ENCODE measurements at regions not wholly inside any gene's neighbourhood (a gene's known extent, or its start where the extent isn't known, plus 50 kb on each side); places are given as distances from the start of the nearest gene placed in this dataset.
"Not testable (repeated sequence)": the region's sequence is repeated elsewhere in the genome, so short reads cannot be mapped to it uniquely, and the experiment has no call there.

DNA sequence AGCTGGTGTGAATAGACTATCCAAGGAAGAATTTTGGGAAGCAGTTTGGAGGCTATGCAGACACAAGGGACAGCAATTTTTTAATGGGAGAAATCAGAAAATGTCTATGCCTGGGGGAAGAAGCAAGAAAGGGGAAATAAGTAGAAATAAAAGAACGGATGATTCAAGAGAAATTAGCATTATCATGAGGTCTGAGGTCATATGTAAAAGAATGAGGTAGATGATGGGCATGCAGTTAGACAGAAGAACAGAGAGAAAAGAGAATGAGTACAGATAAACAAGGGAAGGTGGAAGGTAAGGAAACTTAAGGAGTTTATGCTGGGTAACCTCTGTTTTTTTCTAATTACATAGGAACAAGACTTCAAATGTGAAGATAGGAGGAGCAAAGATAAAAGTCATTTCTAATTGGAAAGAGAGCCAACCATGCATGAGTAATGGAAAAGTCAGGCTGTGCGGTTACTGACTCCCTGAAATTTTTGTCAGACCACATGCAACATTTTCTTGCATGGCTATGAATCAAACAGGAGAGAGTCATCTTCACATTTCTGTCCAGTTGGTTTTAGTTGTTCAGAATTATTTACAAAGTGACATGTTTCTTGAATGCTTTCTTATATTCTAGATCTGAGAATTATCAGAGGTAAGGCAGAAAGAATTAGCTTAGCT lies 101.0 kb upstream of the PIK3R1 start:
- FAIRE-seq, result no peak

DNA sequence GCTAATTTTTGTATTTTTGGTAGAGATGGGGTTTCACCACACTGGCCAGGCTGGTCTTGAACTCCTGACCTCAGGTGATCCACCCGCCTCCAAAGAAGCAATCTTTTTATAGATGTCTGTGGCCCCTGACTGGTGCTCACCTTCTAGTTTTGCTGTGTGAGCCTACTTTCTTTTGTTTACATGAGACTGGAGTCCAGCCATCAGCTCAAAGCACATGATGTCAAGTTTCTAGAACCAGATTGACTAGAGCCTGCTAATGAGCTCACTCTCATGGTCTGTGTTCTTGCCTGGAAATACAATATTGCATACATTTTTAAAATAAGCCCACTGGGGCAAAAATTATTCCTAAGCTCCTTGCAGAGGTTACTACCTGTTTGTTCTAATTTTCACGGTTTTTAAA lies 102.9 kb upstream of the PIK3R1 start:
- FAIRE-seq, result no peak

DNA sequence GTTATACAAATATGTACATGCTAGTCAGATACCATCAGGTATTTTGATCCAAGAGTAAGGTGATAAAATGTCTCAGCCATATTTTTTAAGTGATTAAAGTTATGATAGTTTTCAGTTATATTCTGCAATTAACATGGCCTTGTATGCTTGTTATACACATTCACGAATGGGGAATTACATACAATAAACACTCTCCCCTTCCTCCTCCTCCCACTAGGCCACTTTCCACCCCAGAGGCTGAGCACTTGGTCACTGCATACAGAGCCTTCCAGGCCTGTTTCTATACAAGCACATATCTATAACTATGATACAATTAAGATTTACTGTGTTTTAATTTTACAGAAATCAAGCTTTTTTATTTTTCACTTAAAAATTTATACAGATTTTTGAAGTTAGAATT lies 104.7 kb upstream of the PIK3R1 start:
- FAIRE-seq, result no peak

DNA sequence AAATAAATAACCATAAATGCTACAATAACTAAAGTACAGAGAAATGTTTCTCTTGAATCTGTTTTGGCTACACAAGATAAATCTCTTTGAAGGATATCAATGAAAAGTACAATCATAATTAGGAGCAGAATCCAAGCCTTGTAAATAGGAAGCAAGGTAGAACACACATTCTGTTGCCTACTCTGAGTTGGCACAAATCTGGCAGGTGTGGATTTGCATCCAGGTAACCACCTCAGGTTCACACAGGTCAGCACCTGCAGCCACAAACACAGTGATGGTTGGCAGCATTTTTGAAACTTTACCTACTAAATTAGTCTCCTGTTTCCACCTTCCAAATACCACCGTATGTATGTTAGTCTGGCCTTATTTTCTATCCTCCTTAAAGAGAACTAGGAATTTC lies 105.3 kb upstream of the PIK3R1 start:
- no peak for FAIRE-seq

DNA sequence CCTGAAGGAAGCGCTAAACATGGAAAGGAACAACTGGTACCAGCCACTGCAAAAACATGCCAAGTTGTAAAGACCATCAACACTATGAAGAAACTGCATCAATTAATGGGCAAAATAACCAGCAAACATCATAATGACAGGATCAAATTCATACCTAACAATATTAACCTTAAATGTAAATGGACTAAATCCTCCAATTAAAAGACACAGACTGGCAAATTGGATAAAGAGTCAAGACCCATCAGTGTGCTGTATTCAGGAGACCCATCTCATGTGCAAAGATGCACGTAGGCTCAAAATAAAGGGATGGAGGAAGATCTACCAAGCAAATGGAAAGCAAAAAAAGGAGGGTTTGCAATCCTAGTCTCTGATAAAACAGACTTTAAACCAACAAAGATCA lies 111.3 kb upstream of the PIK3R1 start:
- not testable (repeated sequence) for FAIRE-seq

DNA sequence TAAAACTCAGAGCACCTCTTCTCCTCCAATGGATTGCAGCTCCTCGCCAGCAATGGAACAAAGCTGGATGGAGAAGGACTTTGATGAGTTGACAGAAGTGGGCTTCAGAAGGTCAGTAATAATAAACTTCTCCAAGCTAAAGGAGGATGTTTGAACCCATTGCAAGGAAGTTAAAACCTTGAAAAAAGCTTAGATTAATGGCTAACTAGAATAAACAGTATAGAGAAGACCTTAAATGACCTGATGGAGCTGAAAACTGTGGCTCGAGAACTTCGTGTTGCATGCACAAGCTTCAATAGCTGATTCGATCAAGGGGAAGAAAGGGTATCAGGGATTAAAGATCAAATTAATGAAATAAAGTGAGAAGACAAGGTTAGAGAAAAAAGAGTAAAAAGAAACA lies 112.3 kb upstream of the PIK3R1 start:
- FAIRE-seq, result not testable (repeated sequence)

DNA sequence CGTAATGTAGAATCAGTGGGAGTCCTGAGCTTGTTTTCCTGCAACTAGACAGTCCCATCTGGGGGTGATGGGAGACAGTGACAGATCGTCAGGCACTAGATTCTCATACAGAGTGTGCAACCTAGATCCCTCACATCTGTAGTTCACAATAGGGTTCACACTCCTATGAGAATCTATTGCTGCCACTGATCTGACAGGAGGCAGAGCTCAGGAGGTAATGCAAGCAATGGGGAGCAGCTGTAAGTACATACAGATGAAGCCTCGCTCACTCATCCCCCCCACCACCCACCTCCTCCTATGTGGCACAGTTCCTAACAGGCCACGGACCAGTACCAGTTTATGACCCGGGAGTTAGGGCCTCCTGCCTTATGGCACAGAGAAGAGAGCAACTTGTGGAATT lies 116.2 kb upstream of the PIK3R1 start:
- no peak for FAIRE-seq

DNA sequence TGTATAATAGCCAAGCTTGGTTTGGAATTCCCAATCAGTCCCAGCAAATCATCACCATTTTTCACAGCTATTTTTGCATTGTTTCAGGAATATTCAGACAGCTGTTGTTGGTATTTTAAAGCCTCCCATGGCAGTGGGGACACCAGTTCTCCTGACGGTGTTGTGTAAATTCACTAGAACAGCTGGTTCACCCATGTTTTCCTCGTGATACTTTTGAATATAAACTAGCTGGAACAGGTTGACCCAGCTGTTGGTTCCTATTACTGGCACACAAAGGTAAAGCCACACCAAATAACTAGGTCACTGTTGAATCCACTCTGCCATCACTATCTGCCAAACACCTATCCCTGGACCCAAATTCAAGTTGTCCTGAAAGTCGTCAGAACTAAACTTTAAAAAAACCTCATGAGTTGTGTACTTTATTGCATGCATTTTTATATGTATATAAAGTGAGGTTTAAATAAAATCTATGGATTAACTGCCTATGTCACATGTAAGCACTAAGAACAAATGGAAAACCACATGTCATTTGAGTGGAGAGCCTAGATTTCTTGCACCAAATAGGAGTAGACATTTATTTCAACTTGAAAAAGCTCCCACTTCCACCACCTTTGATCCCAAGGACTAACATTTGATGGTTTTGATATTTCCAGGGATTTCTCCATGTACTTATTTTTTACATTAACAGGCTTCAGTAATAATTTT lies 121.9 kb upstream of the PIK3R1 start:
- no peak for FAIRE-seq

DNA sequence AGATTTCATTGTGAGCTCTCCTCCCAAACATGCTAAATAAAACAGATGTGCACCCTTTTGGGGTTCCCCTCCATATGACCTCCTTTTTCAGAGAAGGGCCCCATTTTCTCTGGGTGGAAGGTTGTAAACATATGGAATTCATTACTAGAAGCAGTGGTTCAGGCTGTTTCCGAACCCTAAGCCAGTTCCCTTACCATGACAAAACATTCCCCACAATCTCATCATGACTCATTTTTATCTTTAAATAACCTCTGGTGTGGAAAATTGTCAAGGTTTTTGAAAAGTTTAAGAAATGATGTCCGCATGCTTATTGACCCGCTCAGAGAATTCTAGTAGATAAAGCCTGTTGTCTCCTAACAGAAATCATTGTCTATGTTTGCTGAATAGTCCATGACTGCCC lies 127.3 kb upstream of the PIK3R1 start:
- no peak for FAIRE-seq

DNA sequence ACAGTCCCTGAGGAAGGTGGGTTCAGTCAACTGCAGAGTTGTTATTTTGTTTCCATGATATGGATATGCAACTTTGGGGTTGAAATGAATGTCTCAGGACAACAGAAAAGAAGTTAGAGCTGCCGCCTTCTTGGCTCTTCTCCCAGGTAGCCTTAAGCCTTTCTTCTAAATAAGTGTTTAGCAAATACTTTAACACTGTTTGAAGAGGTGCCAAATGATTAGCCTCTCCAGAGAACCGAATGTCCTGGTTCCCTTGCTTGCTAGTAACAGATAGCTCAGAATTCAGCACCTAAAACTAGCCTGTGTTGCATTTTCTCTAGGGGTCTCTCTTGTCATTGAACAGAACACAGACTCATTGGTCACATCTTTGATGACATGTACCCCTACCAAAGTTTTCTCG lies 127.7 kb upstream of the PIK3R1 start:
- FAIRE-seq, result no peak

DNA sequence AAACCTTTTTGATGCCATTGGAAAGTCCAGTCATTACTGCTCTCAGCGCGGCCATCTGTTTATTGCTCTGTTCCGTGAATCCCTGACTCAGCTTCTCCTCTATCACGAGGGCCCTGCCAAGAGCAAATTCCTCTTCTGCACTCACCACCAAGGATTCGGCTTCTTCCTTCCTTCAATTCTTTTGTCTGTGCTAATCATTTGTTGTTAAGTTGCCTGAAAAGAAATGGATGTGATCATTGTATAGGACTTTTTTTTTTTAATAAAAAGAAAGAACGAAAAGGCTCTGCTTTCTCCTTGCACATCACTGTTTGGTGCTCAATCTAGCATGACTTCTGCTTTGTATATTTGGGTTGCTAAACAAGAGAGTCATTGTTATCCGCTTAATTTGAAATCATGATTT lies 128.7 kb upstream of the PIK3R1 start:
- no peak for FAIRE-seq

DNA sequence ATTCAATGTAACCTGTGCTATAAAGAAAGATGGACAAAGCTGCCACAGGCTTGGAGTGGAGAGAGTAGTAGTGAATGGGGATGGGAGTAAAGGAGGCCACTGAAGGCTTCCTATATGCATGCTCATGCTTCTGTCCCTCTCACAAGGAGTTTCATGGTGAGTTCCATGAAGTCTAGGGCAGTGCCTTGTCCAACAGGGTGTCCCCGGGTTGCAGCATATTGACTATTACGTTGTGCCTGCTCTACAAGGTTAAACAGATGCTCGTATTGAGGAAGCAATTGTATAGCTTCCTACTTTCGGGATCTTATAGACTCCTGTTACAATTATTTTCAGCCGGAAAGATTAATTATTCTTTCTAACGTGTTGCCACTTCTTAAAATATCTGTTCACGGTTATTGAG lies 129.1 kb upstream of the PIK3R1 start:
- no peak for FAIRE-seq

DNA sequence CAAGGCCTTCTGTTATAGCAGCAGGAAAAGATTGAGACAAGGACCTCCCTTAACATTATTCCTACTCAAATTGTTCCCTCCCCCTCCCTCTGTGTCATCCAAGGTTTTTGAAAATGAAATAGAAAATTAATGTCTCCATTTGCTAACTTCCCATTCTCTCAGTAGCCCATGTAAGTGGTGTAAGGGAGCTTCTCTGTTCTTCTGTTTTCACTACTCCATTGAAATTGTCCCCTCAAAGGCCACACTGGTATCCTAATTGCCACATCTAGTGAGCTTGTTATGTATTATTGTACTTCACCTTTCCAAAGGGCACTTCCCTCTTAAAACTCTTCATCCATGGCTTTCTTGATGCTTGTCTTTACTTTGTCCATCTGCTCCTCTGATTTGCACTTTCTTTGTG lies 131.2 kb upstream of the PIK3R1 start:
- FAIRE-seq, result no peak

DNA sequence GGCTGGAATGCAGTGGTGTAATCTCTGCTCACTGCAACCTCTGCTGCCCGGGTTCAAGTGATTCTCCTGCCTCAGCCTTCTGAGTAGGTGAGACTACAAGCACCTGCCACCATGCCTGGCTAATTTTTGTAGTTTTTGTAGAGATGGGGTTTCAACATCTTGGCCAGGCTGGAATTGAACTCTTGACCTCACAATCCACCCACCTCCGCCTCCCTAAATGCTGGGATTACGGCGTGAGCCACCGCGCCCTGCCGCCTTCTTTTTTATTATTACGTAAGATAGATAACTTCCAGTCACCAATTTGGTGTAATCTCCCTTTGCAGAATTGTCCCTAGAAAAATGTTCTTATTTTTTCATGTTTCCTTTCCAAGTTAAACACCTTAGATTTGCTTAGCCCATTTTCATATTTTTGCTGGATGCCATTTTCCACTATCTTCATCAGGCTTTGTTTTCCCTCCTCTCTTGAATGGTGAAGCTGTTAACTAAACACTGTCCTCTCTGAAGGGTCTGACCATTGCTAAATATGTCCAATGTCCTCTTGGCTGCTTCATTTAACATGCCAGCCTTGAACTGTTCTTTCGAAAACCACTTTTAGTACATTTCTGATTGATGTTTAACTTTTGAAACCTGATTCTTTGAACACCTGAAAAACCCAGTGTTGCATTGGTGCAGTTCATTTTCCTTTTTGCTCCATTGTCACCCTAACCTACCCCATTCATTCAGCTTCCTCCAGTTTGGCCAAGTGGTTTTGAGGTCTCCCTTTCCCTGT lies 135.1 kb upstream of the PIK3R1 start:
- no peak for FAIRE-seq

DNA sequence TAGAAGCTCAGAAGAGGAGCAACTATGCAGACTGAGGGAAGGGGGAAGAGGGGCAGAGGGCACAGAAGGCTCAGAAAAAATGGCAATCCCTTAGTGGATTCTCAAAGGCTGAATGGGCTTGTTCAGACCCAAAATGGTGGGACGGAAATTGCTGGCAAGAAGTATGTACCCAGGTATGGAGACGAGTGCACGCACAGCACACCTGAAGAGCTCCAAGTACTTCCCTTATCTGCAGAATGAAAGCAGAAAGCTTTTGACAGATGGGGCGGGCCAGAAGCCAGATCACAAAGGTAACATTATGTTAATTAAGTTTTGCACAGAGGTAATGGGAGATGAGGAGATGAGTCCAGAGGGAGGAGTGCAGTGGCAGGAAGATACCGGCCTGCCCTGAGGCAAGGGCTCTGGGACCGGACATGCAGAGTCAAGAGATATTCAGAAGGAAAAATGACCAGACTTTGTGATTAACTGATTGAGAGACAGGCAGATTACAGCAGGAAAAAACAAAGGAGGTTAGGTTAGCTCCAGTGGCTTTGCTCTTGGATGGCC lies 138.1 kb upstream of the PIK3R1 start:
- FAIRE-seq, result no peak

DNA sequence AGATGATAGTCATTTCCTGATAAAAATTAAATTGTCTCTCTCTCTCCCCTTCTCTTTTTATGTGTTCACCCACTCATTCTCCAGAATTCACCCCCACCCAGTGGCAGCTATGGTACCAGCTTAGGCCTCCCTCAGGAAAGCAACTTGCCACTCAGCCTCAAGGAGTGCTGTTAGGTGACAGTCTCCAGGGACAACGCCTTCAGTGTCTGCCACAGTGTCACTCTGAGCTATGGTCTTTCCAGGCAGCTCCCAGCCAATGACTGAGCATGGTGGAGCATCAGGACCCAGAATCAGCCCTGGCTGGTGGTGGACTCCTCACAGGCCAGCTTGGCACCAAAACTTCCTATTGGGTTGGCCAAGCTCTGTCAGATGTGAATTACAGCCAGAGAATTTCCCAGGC lies 140.9 kb upstream of the PIK3R1 start:
- FAIRE-seq, result no peak

DNA sequence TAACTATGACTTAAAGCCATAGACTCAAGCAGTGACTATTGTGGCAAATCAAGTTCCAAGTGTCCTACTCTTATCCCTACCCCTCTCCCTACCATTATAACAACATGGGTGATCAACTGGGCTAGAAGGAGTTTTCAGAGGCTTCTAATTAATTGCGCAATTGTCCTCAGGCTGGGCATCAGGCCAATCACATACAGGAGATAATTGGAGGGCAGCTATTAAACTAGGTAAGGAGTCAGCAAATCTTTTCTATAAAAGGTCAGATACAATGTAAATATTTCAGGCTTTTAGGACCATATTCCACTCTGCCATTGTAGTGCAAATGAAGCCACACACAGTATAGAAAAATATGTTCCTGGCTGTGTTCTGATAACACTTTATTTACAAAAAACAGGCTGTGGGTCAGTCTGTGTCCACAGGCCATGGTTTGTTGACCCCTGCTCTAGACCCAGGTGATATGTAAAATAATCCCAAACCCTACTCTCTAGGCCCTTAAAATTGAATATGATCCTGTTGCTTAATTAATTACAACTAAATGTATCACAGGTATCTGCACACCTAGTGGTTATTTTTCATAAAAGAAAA lies 141.4 kb upstream of the PIK3R1 start:
- no peak for FAIRE-seq

DNA sequence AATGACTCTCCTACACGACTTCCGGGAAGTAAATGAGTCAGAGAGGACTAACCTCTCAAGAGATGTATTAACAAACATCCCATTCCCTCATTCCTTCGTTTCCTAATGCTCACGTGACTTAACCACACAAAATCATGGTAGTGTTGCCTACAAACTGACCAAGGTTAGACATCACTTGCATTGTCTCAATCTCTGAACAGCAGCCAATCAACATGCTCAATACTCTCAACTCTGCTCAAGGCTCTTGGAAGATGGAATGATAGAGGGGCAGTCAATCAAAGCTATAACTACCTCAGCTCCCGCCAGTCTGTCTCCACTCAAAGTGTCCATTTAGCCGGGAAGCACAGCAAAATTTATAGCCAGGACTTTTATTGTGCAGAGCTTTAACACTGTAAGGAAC lies 143.8 kb upstream of the PIK3R1 start:
- no peak for FAIRE-seq

DNA sequence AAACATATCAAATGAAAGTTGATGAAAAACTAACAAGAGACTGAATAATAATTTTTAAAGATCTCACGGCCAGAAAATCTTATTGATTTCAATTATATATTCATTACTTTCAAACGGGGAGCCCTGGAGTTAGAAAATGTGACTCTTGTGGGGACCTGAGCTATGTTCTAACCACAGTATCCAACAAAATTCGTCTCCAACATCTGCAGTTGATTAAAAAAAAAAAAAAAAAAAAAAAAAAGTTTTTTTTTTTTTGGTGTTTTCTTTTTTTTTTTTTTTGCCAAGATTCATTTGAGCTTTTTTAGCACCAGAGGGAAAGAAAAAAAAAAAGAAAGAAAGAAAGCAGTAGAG lies 144.3 kb upstream of the PIK3R1 start:
- peak; percentile 62 for FAIRE-seq

DNA sequence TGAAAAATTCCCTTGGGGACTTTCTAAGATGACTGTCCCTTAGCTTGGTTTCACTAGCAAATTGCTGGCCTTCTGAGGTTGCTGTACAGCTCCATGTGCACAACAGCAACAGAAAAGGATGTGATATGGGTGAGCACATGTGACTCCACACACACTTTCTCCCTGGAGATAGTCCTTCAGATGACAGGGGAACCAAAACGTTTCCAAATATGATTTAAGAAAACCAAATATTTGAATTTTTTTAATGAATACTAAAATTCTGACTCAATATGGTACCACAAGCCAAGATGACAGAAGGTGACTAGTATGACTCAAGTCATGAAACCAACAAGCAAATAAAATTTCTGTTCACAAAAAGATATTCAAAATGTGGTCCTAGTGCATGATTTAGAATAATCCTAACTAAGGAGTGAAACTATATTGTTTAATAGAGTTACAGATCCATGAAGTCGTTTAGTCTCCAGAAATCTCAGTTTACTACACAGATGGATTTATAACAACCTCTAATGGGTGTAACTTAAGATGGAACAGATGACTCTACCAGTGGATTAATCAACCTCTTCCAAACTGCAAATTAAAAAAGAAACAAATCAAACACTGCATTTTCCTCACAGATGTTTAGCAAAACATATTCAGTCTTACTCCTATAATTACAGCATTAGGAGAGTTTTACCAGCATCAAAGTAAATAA lies 144.8 kb upstream of the PIK3R1 start:
- FAIRE-seq, result no peak

DNA sequence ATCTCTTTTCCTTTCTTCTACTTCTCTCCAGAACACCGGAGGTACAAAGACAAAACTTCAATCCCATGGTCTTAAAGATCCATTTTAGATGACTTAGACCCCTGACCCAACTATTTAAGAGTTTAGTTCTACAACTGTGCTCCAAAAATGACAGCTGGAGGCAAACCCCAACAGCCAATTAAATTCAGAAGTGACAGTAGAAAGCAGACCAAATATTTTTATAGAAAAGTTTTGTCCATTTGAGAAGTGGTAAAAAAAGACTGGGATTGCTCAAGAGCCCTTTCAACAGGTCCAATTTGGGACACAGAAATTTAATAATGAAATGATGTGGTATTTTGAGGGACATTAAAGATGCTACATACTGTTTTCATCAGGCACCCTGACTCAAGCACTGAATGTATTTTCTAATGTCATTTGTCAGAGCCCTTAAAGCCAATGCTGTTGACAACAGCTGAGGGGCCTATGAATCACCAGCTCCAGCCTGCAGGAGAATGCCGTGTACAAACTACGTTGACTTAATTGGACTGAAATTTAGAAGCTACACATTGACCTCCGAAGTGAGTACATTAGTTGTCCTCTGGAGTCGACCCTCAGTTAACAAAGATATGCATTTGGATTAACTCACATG lies 147.5 kb upstream of the PIK3R1 start:
- no peak for FAIRE-seq

DNA sequence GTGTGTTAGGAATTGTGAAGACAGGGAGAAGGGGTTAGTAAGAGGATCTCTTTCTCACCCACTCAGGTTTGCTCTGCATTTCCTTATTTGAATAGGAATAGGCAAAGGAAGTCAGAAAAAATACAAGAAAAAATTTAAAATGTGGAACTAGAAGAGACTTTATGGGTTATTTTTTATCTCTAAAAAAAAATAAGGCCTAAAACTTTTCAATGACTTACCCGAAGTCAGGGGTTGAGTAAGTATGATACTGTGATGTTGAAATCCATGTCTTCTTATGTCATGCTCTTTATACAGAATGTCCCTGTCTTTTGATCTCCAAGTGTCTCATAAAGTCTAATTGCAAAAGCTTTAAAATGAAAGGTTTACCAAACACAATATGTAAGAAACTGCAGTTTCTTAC lies 148.3 kb upstream of the PIK3R1 start:
- no peak for FAIRE-seq

Measured in islet of Langerhans (tissue), 1 donor.